T47D (cell line): ENCODE measurements at regions not wholly inside any gene's neighbourhood (a gene's known extent, or its start where the extent isn't known, plus 50 kb on each side); places are given as distances from the start of the nearest gene placed in this dataset.
"Not testable (repeated sequence)": the region's sequence is repeated elsewhere in the genome, so short reads cannot be mapped to it uniquely, and the experiment has no call there.

Source experiments
- DNase-seq, 2 experiments: peaks; one replicate each; pipeline versions ENCODE4 v3.0.0 to v3.0.0-alpha.2; 2011 to 2012; ENCODE audit warnings: low read depth in 1 of 2, low spot score in 1 of 2
- JUND ChIP-seq: IDR thresholded peaks from 2 replicates; pipeline ENCODE4 v1.6.1; 2012; ENCODE audit warnings: low read depth
- in situ Hi-C: cut with HindIII; loops from 2 replicates; pipeline ENCODE4 v1.10.0; 2016; ENCODE audit warnings: low sequenced_read_pairs, low pct_unique_long_range_greater_than_20kb

GRCh38 chrX:146054311-146054710 is 236.7 kb downstream of the SLITRK2 start:
- DNase-seq, result no peak
- no peak for TF ChIP-seq JUND
- in situ Hi-C loops, result no loop called here

GRCh38 chrX:146055733-146056132 is 238.1 kb downstream of the SLITRK2 start:
- DNase-seq, result no peak
- in situ Hi-C loops, result no loop called here
- no peak for TF ChIP-seq JUND

GRCh38 chrX:146056511-146057081 is 239.0 kb downstream of the SLITRK2 start:
- no peak for DNase-seq
- in situ Hi-C loops, result no loop called here
- no peak for TF ChIP-seq JUND

- in situ Hi-C loops, result no loop called here
Measured at GRCh38 chrX:146064156-146064555, 246.5 kb downstream of the SLITRK2 start.

GRCh38 chrX:146090732-146091131 is 273.1 kb downstream of the SLITRK2 start:
- in situ Hi-C loops, result no loop called here
- DNase-seq, result no peak
- no peak for TF ChIP-seq JUND

More at GRCh38 chrX:146064156-146064555, 246.5 kb downstream of the SLITRK2 start:
- DNase-seq, result no peak
- no peak for TF ChIP-seq JUND

GRCh38 chrX:146109362-146109761 is 291.7 kb downstream of the SLITRK2 start:
- in situ Hi-C loops, result no loop called here
- TF ChIP-seq JUND, result no peak
- DNase-seq, result no peak

GRCh38 chrX:146119074-146119473 is 301.4 kb downstream of the SLITRK2 start:
- DNase-seq, in situ Hi-C loops: not testable (repeated sequence)

GRCh38 chrX:146127617-146128016 is 310.0 kb downstream of the SLITRK2 start:
- in situ Hi-C loops, result no loop called here
- no peak for DNase-seq
- no peak for TF ChIP-seq JUND

- in situ Hi-C loops, result no loop called here
- TF ChIP-seq JUND, result no peak
- no peak for DNase-seq
Measured at GRCh38 chrX:146141221-146141620, 323.6 kb downstream of the SLITRK2 start.

- no peak for DNase-seq
- no peak for TF ChIP-seq JUND
- in situ Hi-C loops, result no loop called here
Measured at GRCh38 chrX:146144039-146144438, 326.4 kb downstream of the SLITRK2 start.

GRCh38 chrX:146154191-146154590 is 336.6 kb downstream of the SLITRK2 start:
- DNase-seq, result no peak
- in situ Hi-C loops, result no loop called here
- no peak for TF ChIP-seq JUND

- in situ Hi-C loops, result no loop called here
- no peak for TF ChIP-seq JUND
- no peak for DNase-seq
Measured at GRCh38 chrX:146160443-146161203, 343.0 kb downstream of the SLITRK2 start.

- in situ Hi-C loops, result no loop called here
- TF ChIP-seq JUND, result no peak
- DNase-seq, result no peak
Measured at GRCh38 chrX:146173742-146174141, 356.1 kb downstream of the SLITRK2 start.
